ENCODE measurements at regions not wholly inside any gene's neighbourhood (a gene's known extent, or its start where the extent isn't known, plus 50 kb on each side); places are given as distances from the start of the nearest gene placed in this dataset.

- no peak for DNase-seq
These were observed 77.2 kb upstream of the ARHGEF7 start for GRCh38 chr13:111037927-111038326.

GRCh38 chr13:111036665-111037064 is 78.4 kb upstream of the ARHGEF7 start:
- no peak for DNase-seq

DNA sequence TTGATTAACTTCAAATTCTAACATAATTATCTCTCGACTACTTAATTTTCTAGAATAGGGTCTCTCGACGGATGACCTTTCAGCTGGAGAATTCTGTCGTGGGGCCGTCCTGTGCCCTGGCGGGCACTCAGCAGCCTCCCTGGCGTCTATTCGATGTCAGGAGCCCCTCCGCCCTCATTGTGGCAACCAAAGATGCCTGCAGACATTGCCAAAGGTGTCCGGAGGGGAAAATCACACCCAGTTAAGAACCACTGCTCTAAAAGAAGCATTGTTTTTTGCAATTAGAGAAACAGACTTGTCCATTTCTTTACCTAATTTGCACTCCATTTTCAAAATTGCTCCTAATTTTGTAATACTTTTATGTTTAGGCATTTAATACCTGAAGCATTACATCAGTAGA is 79.2 kb upstream of the ARHGEF7 start:
- DNase-seq, result no peak

DNA sequence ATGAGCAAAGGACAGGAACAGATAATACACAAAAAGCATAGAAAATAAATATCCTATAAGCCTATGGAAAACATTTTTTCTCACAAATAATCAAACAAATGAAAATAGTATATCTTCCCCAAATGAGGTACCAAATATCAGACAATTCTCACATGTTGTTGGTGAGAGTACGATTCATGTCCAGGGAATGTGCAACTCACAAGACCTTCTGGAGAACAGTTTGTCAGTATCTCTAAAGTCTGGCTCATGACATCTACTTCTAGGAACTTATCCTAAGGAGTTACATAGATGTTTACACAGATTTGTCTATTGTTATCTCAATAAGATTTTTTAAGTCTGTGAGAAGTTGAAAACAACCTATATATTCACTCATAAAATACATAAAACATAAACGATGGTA is 80.3 kb upstream of the ARHGEF7 start:
- DNase-seq, result no peak

GRCh38 chr13:111033172-111034130 is 81.7 kb upstream of the ARHGEF7 start:
- DNase-seq, result no peak

DNA sequence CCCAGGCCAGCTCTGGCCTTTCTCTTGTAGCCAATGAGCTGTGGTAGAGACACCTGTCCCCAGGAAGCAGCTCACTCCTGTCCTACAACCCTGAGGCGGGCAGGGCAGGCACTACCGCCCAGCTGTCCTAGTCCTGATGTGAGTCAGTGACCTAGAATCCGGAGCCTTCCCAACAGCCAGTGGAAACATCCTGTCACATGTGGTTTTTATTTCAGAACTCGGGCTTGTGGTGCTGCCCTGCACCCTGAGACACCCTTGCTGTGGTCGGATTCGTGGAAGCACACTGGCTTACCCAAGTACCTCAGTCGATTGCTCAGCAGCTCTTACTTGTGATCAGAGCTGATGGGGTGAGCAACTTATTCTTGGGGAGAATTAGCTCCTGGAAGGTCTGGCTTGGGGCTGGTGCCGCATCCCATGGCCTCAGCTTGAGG is 83.6 kb upstream of the ARHGEF7 start:
- no peak for DNase-seq

GRCh38 chr13:111029957-111030609 is 85.0 kb upstream of the ARHGEF7 start:
- DNase-seq, result no peak

GRCh38 chr13:111027458-111028439 is 87.4 kb upstream of the ARHGEF7 start:
- no peak for DNase-seq

- no peak for DNase-seq
These were observed 89.8 kb upstream of the ARHGEF7 start for GRCh38 chr13:111025310-111025709.

GRCh38 chr13:111022886-111023285 is 92.2 kb upstream of the ARHGEF7 start:
- DNase-seq, result no peak

GRCh38 chr13:111022241-111022640 is 92.9 kb upstream of the ARHGEF7 start:
- no peak for DNase-seq

DNA sequence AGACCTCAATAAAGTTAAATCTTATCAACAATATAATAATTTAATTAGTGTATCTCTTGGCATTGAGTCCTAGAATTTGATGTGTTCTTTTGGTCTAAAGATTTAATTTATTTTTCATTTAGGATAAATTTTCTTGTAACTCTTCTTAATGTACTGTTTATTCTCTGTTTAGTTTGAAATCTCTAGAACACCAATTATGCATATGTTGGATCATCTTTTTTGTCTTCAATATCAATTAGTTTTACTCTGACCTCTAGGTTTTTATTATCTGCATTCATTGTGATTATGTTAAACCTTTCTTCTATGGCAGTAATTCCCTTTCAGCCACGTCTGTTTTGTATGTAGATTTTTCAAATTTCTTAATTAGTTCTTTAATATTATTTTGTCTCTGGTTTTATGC is 93.8 kb upstream of the ARHGEF7 start:
- DNase-seq, result no peak

- no peak for DNase-seq
These were observed 94.6 kb upstream of the ARHGEF7 start for GRCh38 chr13:111020546-111020945.

GRCh38 chr13:111020021-111020420 is 95.1 kb upstream of the ARHGEF7 start:
- no peak for DNase-seq

DNA sequence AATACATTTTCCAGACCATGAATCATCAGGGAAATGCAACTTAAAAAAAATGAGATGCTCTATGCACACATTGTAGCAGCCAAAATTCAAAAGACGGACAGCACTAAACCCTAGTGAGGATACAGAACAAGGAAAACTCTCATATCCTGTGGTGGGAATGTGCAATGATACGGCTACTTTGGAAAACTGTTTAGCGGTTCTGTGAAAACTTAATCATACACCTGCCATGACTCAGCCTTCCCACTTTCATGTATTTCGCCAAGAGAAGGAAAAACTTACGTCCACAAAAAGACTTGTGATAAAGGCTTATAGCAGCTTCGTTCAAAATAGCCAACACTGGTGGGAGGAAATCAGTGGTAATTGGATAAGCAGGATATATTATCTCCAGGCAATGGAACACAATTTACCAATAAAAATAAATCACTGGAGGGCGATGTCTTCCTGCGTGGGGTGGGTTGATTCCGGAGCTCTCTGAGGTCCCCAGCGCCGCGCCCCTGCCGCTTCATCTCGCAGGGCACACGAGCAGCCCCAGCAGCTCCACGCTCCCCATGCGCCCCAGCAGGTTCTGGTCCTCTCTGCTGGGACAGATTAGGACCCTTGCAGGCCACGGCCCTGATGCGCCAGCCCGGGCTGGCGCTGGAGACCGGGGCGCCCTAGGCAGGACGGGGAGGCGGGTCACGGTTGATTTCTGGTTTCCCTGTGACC is 97.2 kb upstream of the ARHGEF7 start:
- no peak for DNase-seq

- DNase-seq, result no peak
These were observed 98.3 kb upstream of the ANKRD10 start for GRCh38 chr13:111013196-111013595.

DNA sequence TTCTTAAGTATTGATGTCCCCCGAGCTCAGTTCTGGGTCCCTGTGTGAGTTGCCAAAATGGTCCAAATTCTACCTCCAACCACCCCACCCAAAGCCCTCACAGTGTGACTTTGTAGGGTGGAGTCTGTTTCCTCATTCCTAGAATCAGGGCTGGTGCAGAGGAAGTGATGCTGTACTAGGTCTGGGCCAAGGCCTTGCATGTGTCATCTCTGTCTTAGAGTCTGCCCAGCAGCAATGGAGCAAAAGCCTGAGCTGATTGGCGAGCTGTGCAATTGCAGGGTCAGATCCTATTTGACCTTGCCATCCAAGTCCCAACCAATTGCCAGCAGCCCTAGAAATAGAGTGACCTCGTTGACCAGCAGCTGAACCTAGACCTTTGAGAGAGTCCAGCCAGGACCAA is 97.0 kb upstream of the ANKRD10 start:
- DNase-seq, result no peak

DNA sequence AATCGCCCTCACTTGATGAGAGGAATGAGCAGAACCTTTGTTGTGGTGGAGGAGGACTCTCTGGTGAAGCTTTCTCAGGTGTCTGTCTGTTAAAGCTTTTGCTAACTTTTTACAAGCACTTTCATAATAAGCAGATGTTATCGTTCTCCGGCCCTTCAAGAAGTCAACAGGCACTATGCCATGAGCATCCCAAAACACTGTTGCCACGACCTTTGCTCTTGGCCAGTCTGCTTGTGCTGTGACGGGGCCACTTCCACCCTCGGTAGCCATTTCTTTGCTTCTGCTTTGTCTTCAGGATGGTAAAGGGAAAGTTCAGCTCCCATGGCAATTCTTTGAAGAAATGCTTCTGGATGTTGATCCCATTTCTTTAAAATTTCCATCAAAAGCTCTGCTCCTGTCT is 93.5 kb upstream of the ANKRD10 start:
- no peak for DNase-seq

GRCh38 chr13:111007209-111007608 is 92.3 kb upstream of the ANKRD10 start:
- no peak for DNase-seq

DNA sequence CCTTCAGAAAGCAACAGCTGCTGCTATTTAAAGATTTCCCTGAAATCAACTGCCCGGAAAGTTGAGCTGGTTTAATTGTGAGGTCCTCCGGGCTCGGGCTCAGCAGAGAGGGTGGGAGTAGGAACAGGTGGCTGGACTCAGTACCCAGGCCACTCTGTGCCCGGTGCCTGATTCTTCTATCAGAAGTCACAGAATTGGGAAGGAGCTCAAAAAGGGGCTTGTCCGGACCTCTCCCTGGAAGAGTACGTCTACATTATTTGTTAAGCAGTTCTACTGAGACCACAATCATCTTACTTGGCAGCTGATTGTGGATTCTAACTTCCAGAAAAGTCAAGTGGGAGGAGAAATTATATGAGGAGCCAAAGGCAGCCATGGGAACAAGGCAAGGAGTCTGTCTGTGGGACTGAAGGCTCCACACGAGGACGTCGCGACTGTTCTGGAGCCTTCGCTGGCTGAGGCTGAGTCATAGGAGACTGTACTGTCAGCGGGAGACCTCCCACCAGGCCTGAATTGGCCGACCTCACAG is 91.7 kb upstream of the ANKRD10 start:
- no peak for DNase-seq

GRCh38 chr13:111005808-111006505 is 91.1 kb upstream of the ANKRD10 start:
- DNase-seq, result no peak

Data from hematopoietic multipotent progenitor cell treated with erythropoietin and hydrocortisone succinate and interleukin-3 and kit ligand, for 6 days (in vitro differentiated cells).